ENCODE measurements at regions not wholly inside any gene's neighbourhood (a gene's known extent, or its start where the extent isn't known, plus 50 kb on each side); places are given as distances from the start of the nearest gene placed in this dataset.

DNA sequence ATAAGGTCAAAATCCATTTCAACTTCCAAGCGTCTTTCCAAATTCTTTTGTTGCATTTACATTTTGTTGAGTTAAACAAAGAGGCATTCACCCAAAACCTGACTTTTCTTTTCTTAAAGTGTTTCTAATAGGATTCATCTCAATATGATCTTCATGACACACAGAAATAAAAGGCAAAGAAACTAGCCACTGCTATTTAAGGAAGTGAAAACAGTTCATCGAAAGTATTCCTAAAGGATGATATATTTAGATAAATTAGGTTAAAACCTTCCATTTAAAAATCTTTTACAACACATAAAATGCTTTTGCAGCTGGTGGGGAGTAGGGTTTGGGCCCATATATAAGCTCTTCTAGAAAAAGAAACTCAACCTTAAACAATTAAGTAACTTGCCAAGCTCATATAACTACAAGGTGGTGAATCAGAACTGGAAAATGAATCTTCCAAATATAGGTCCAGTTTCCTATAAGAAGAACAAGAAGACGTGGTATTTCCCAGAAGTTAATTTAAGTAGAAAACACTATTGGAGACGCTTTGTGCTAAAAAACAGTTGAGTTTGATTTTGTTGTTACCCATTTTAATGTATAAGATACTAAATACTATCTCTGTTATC, 336.0 kb upstream of the HNRNPA3 start:
- TF ChIP-seq, protein P1, sequence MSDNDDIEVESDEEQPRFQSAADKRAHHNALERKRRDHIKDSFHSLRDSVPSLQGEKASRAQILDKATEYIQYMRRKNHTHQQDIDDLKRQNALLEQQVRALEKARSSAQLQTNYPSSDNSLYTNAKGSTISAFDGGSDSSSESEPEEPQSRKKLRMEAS (IDR thresholded peaks at IDR 0.05): no peak
- TF ChIP-seq, protein P2, sequence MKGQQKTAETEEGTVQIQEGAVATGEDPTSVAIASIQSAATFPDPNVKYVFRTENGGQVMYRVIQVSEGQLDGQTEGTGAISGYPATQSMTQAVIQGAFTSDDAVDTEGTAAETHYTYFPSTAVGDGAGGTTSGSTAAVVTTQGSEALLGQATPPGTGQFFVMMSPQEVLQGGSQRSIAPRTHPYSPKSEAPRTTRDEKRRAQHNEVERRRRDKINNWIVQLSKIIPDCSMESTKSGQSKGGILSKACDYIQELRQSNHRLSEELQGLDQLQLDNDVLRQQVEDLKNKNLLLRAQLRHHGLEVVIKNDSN (IDR thresholded peaks at IDR 0.05): no peak
- TF ChIP-seq CREB1 (IDR thresholded peaks at IDR 0.05; ENCODE audit: low read depth) (no peak), TCF12 (IDR thresholded peaks at IDR 0.05; ENCODE audit: low read depth) (no peak), EP300 (IDR thresholded peaks at IDR 0.05; ENCODE audit: borderline replicate concordance) (no peak), TAF1 (IDR thresholded peaks at IDR 0.05; ENCODE audit: low read depth) (no peak), CEBPB (IDR thresholded peaks at IDR 0.05) (no peak), YY1 (IDR thresholded peaks at IDR 0.05; ENCODE audit: low read depth) (no peak), ZBTB7A (IDR thresholded peaks at IDR 0.05; ENCODE audit: low read depth) (no peak), NFIC (IDR thresholded peaks at IDR 0.05) (no peak), TEAD4 (IDR thresholded peaks at IDR 0.05) (no peak)
- TF ChIP-seq, protein P3, sequence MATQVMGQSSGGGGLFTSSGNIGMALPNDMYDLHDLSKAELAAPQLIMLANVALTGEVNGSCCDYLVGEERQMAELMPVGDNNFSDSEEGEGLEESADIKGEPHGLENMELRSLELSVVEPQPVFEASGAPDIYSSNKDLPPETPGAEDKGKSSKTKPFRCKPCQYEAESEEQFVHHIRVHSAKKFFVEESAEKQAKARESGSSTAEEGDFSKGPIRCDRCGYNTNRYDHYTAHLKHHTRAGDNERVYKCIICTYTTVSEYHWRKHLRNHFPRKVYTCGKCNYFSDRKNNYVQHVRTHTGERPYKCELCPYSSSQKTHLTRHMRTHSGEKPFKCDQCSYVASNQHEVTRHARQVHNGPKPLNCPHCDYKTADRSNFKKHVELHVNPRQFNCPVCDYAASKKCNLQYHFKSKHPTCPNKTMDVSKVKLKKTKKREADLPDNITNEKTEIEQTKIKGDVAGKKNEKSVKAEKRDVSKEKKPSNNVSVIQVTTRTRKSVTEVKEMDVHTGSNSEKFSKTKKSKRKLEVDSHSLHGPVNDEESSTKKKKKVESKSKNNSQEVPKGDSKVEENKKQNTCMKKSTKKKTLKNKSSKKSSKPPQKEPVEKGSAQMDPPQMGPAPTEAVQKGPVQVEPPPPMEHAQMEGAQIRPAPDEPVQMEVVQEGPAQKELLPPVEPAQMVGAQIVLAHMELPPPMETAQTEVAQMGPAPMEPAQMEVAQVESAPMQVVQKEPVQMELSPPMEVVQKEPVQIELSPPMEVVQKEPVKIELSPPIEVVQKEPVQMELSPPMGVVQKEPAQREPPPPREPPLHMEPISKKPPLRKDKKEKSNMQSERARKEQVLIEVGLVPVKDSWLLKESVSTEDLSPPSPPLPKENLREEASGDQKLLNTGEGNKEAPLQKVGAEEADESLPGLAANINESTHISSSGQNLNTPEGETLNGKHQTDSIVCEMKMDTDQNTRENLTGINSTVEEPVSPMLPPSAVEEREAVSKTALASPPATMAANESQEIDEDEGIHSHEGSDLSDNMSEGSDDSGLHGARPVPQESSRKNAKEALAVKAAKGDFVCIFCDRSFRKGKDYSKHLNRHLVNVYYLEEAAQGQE (IDR thresholded peaks at IDR 0.05; ENCODE audit: low read depth): no peak
